Activated CD8-positive, alpha-beta memory T cell treated with anti-CD3 and anti-CD28 coated beads, Interleukin-2, amount 50 U/mL, for 4 hours (primary cell): ENCODE measurements at regions not wholly inside any gene's neighbourhood (a gene's known extent, or its start where the extent isn't known, plus 50 kb on each side); places are given as distances from the start of the nearest gene placed in this dataset.

Experiments
- DNase-seq: peaks from one replicate; pipeline ENCODE4 v3.0.0-alpha.2; 2020

- DNase-seq, result no peak
Observed at GRCh38 chr2:120401275-120402066, 55.5 kb downstream of the INHBB start.

GRCh38 chr2:120402067-120402433, 56.1 kb downstream of the INHBB start:
- DNase-seq, result no peak

- DNase-seq, result no peak
Observed at GRCh38 chr2:120402508-120402907, 56.6 kb downstream of the INHBB start.

GRCh38 chr2:120403261-120403660, 57.3 kb downstream of the INHBB start:
- no peak for DNase-seq

GRCh38 chr2:120403676-120404075, 57.7 kb downstream of the INHBB start:
- DNase-seq, result no peak

- DNase-seq, result no peak
Observed at GRCh38 chr2:120404274-120404673, 58.3 kb downstream of the INHBB start.

GRCh38 chr2:120404941-120405758, 59.2 kb downstream of the INHBB start:
- DNase-seq, result no peak

- DNase-seq, result no peak
Observed at GRCh38 chr2:120405759-120406099, 59.8 kb downstream of the INHBB start.

GRCh38 chr2:120406566-120406965, 60.6 kb downstream of the INHBB start:
- DNase-seq, result no peak

- no peak for DNase-seq
Observed at GRCh38 chr2:120410487-120410886, 64.6 kb downstream of the INHBB start.

GRCh38 chr2:120415060-120415459, 69.1 kb downstream of the INHBB start:
- DNase-seq, result no peak

- no peak for DNase-seq
Observed at GRCh38 chr2:120415728-120416509, 70.0 kb downstream of the INHBB start.

GRCh38 chr2:120418174-120418787, 72.3 kb downstream of the INHBB start:
- no peak for DNase-seq

GRCh38 chr2:120419073-120419472, 73.1 kb downstream of the INHBB start:
- DNase-seq, result no peak

GRCh38 chr2:120419955-120420354, 74.0 kb downstream of the INHBB start:
- no peak for DNase-seq

- no peak for DNase-seq
Observed at GRCh38 chr2:120421126-120421829, 75.3 kb downstream of the INHBB start.

- DNase-seq, result no peak
Observed at GRCh38 chr2:120421830-120422175, 75.9 kb downstream of the INHBB start.

GRCh38 chr2:120422465-120423160, 76.7 kb downstream of the INHBB start:
- DNase-seq, result no peak

- DNase-seq, result no peak
Observed at GRCh38 chr2:120423167-120423943, 77.4 kb downstream of the INHBB start.

- DNase-seq, result no peak
Observed at GRCh38 chr2:120424274-120424796, 78.4 kb downstream of the INHBB start.

GRCh38 chr2:120425014-120425413, 79.1 kb downstream of the INHBB start:
- no peak for DNase-seq
